Neuronal stem cell (in vitro differentiated cells): ENCODE measurements at regions not wholly inside any gene's neighbourhood (a gene's known extent, or its start where the extent isn't known, plus 50 kb on each side); places are given as distances from the start of the nearest gene placed in this dataset.

Experiments
- DNase-seq: peaks from one replicate; pipeline ENCODE4 v3.0.0-alpha.2; 2013; ENCODE audit warnings: low spot score
- H2AFZ ChIP-seq: one replicate; pipeline ENCODE4 v1.6.1; 2013; ENCODE audit warnings: mild to moderate bottlenecking, low read length, inconsistent platforms
- H2AK5ac ChIP-seq: 2 replicates; pipeline ENCODE4 v1.6.1; 2013; ENCODE audit warnings: low read depth, mild to moderate bottlenecking, inconsistent platforms, low read length, moderate library complexity, mixed read lengths
- H2BK120ac ChIP-seq: 2 replicates; pipeline ENCODE4 v1.6.1; 2013; ENCODE audit warnings: low read depth, mild to moderate bottlenecking, inconsistent platforms, low read length, moderate library complexity, mixed read lengths
- H2BK12ac ChIP-seq: one replicate; pipeline ENCODE4 v1.6.1; 2013; ENCODE audit warnings: low read length, inconsistent platforms
- H2BK15ac ChIP-seq: 2 replicates; pipeline ENCODE4 v1.6.1; 2013; ENCODE audit warnings: mild to moderate bottlenecking, low read length, inconsistent platforms, mixed read lengths
- H2BK5ac ChIP-seq: one replicate; pipeline ENCODE4 v1.6.1; 2013; ENCODE audit warnings: inconsistent platforms, mild to moderate bottlenecking, low read length, moderate library complexity
- H3K14ac ChIP-seq: one replicate; pipeline ENCODE4 v1.6.1; 2013; ENCODE audit warnings: low read length, inconsistent platforms
- H3K18ac ChIP-seq: 2 replicates; pipeline ENCODE4 v1.6.1; 2013; ENCODE audit warnings: low read length, inconsistent platforms
- H3K23ac ChIP-seq: 2 replicates; pipeline ENCODE4 v1.6.1; 2013; ENCODE audit warnings: low read depth, mild to moderate bottlenecking, mixed read lengths, low read length, inconsistent platforms; ENCODE audit not compliant: poor library complexity
- H3K27ac ChIP-seq: replicated peaks from 3 replicates; pipeline ENCODE4 v1.5.1; 2013; ENCODE audit warnings: low read length, inconsistent platforms
- H3K27me3 ChIP-seq, 3 experiments: 2 replicates each; pipeline ENCODE4 v1.6.1; 2013; ENCODE audit warnings: low read length in 3 of 3, mild to moderate bottlenecking in 2 of 3, inconsistent platforms in 1 of 3, low read depth in 1 of 3, mixed read lengths in 1 of 3, moderate library complexity in 1 of 3; ENCODE audit not compliant: control insufficient read depth in 3 of 3, insufficient read depth in 3 of 3
- H3K36me3 ChIP-seq, 2 donors: replicated peaks in 1 of 2; 2 replicates each; pipeline ENCODE4 v1.6.1; 2013; ENCODE audit warnings: low read length in 2 of 2; ENCODE audit not compliant: control insufficient read depth in 2 of 2, insufficient read depth in 2 of 2
- H3K4ac ChIP-seq: 2 replicates; pipeline ENCODE4 v1.6.1; 2013; ENCODE audit warnings: inconsistent platforms, mild to moderate bottlenecking, low read length, moderate library complexity
- H3K4me1 ChIP-seq, 2 donors: 1 replicate in 1 of 2; 2 replicates in 1 of 2; pipeline ENCODE4 v1.6.1; 2013; ENCODE audit warnings: low read length in 2 of 2, low read depth in 1 of 2; ENCODE audit not compliant: control insufficient read depth in 2 of 2, insufficient read depth in 1 of 2
- H3K4me2 ChIP-seq: one replicate; pipeline ENCODE4 v1.6.1; 2013; ENCODE audit warnings: mild to moderate bottlenecking, low read length, inconsistent platforms; ENCODE audit not compliant: insufficient read depth, poor library complexity, severe bottlenecking
- H3K4me3 ChIP-seq, 2 donors: 2 replicates each; pipeline ENCODE4 v1.5.1; 2013; ENCODE audit warnings: low read length in 2 of 2, mild to moderate bottlenecking in 2 of 2, inconsistent platforms in 1 of 2, moderate library complexity in 1 of 2
- H3K79me1 ChIP-seq: one replicate; pipeline ENCODE4 v1.6.1; 2013; ENCODE audit warnings: low read depth, mild to moderate bottlenecking, inconsistent platforms, low read length, moderate library complexity
- H3K9ac ChIP-seq: one replicate; pipeline ENCODE4 v1.6.1; 2013; ENCODE audit warnings: mild to moderate bottlenecking, low read depth, low read length, inconsistent platforms; ENCODE audit not compliant: poor library complexity
- H3K9me3 ChIP-seq, 2 donors: replicated peaks in 1 of 2; 2 replicates each; pipeline versions ENCODE3 to v1.6.1; 2013; ENCODE audit warnings: low read length in 2 of 2, mild to moderate bottlenecking in 2 of 2, inconsistent platforms in 1 of 2, low read depth in 1 of 2, mixed read lengths in 1 of 2, moderate library complexity in 1 of 2; ENCODE audit not compliant: control insufficient read depth in 2 of 2, insufficient read depth in 1 of 2
- H4K8ac ChIP-seq: one replicate; pipeline ENCODE4 v1.6.1; 2013; ENCODE audit warnings: low read depth, mild to moderate bottlenecking, inconsistent platforms, low read length, moderate library complexity
- H4K91ac ChIP-seq: one replicate; pipeline ENCODE4 v1.6.1; 2013; ENCODE audit warnings: low read length, low read depth, mild to moderate bottlenecking, inconsistent platforms; ENCODE audit not compliant: poor library complexity
- WGBS, 2 donors: extraction: QIAGEN DNeasy Blood & Tissue Kit; methylation state at CpG; one replicate each; pipeline ENCODE4 v1.1.7; 2013; ENCODE audit warnings: missing lambda C conversion rate in 2 of 2, mixed read lengths in 1 of 2; ENCODE audit not compliant: insufficient read length in 2 of 2, insufficient replicate concordance in 1 of 2; ENCODE audit errors: extremely low coverage in 2 of 2; 5-methylcytosine and 5-hydroxymethylcytosine counted together

- no peak overlapping the region for H3K27ac ChIP-seq
- no peaks in the 10 kb centered on the region for H3K27me3 ChIP-seq
- no peak overlapping the region for H4K91ac ChIP-seq
- H3K18ac ChIP-seq, result no peak overlapping the region
- H3K4me1 ChIP-seq, result peaks cover 0 to 1% of the 10 kb centered on the region in 2 donors
- H3K4ac ChIP-seq, result no peak overlapping the region
- no peak overlapping the region for H2BK12ac ChIP-seq
- H2BK15ac ChIP-seq, result no peak overlapping the region
- H3K79me1 ChIP-seq, result no peaks in the 10 kb centered on the region
- no peak overlapping the region for H3K4me2 ChIP-seq
- no peak overlapping the region for H3K14ac ChIP-seq
- no peak for DNase-seq
- no peak overlapping the region for H2AFZ ChIP-seq
- H3K36me3 ChIP-seq, result no peaks in the 10 kb centered on the region
- WGBS, 2 donors, result no CpG with 5 or more reads among the region's 3 CpGs
- H4K8ac ChIP-seq, result no peak overlapping the region
- H3K4me3 ChIP-seq, result no peak overlapping the region
- H3K23ac ChIP-seq, result no peak overlapping the region
- no peak overlapping the region for H2AK5ac ChIP-seq
- no peaks in the 10 kb centered on the region for H3K9me3 ChIP-seq
- H3K9ac ChIP-seq, result no peak overlapping the region
- no peak overlapping the region for H2BK5ac ChIP-seq
- H2BK120ac ChIP-seq, result no peak overlapping the region
Measured at GRCh38 chr5:144644317-144644716, 473.6 kb downstream of the KCTD16 start.

DNA sequence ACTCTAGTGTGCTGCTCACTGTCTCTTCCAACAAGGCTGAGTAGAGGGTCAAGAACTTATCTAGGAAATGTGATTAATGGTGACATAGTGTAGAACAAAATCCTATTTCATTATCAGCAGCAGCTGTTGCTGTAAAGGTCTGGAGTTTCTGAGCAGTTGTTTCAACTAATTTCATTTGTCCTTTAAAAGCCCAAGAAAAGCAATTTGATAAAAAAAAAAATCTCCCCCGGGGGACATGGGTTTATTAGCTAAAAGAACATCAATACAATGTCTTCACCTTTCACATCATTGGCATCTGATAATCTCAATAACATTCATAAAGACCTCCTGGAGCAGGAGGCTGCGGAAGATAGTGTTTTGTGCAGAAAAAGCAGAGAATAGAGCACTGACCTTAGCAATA lies 468.1 kb downstream of the KCTD16 start:
- DNase-seq, result no peak
- H3K36me3 ChIP-seq, result no peaks in the 10 kb centered on the region
- H3K27me3 ChIP-seq, result no peaks in the 10 kb centered on the region
- no peak overlapping the region for H3K4me2 ChIP-seq
- no CpG with 5 or more reads among the region's 2 CpGs for WGBS, 2 donors
- H2BK12ac ChIP-seq, result no peak overlapping the region
- no peak overlapping the region for H3K23ac ChIP-seq
- no peak overlapping the region for H3K4ac ChIP-seq
- H3K9ac ChIP-seq, result no peak overlapping the region
- no peak overlapping the region for H3K4me3 ChIP-seq
- no peak overlapping the region for H2AFZ ChIP-seq
- H3K9me3 ChIP-seq, result peaks cover 0 to 3% of the 10 kb centered on the region in 2 donors
- no peak overlapping the region for H2AK5ac ChIP-seq
- no peak overlapping the region for H4K8ac ChIP-seq
- H2BK120ac ChIP-seq, result no peak overlapping the region
- no peaks in the 10 kb centered on the region for H3K79me1 ChIP-seq
- H4K91ac ChIP-seq, result no peak overlapping the region
- H2BK15ac ChIP-seq, result no peak overlapping the region
- H2BK5ac ChIP-seq, result no peak overlapping the region
- H3K18ac ChIP-seq, result no peak overlapping the region
- no peak overlapping the region for H3K27ac ChIP-seq
- H3K4me1 ChIP-seq, result no peaks in the 10 kb centered on the region
- no peak overlapping the region for H3K14ac ChIP-seq

- Histone ChIP-seq H3K27ac (no peak overlapping the region), H2AK5ac (no peak overlapping the region), H2BK15ac (no peak overlapping the region), H3K4me1 (no peaks in the 10 kb centered on the region), H3K14ac (no peak overlapping the region), H3K4me3 (no peak overlapping the region), H3K36me3 (no peaks in the 10 kb centered on the region), H3K23ac (no peak overlapping the region), H3K4me2 (no peak overlapping the region), H3K9ac (no peak overlapping the region), H4K91ac (no peak overlapping the region), H2BK5ac (no peak overlapping the region), H3K4ac (no peak overlapping the region), H3K9me3 (peaks cover 3 to 14% of the 10 kb centered on the region in 2 donors), H4K8ac (no peak overlapping the region), H3K27me3 (no peaks in the 10 kb centered on the region), H2BK120ac (no peak overlapping the region), H3K79me1 (no peaks in the 10 kb centered on the region), H3K18ac (no peak overlapping the region), H2BK12ac (no peak overlapping the region), H2AFZ (no peak overlapping the region)
- no peak for DNase-seq
- no CpG with 5 or more reads among the region's 2 CpGs for WGBS, 2 donors
Measured at GRCh38 chr5:144634138-144634537, 463.5 kb downstream of the KCTD16 start.

GRCh38 chr5:144598451-144599068 lies 427.9 kb downstream of the KCTD16 start:
- H2AK5ac ChIP-seq, result no peak overlapping the region
- DNase-seq, result no peak
- no peaks in the 10 kb centered on the region for H3K36me3 ChIP-seq
- H3K4me1 ChIP-seq, result peaks cover 0 to 5% of the 10 kb centered on the region in 2 donors
- H3K23ac ChIP-seq, result no peak overlapping the region
- H3K4me2 ChIP-seq, result no peak overlapping the region
- no peak overlapping the region for H3K4ac ChIP-seq
- H2BK5ac ChIP-seq, result no peak overlapping the region
- H2AFZ ChIP-seq, result no peak overlapping the region
- no peak overlapping the region for H3K9ac ChIP-seq
- WGBS, 2 donors, result no CpG with 5 or more reads among the region's 30 CpGs
- H2BK15ac ChIP-seq, result no peak overlapping the region
- no peaks in the 10 kb centered on the region for H3K9me3 ChIP-seq
- no peak overlapping the region for H3K14ac ChIP-seq
- no peak overlapping the region for H3K18ac ChIP-seq
- H3K27ac ChIP-seq, result no peak overlapping the region
- H3K4me3 ChIP-seq, result no peak overlapping the region
- no peak overlapping the region for H2BK120ac ChIP-seq
- H3K27me3 ChIP-seq, result no peaks in the 10 kb centered on the region
- H4K91ac ChIP-seq, result no peak overlapping the region
- H3K79me1 ChIP-seq, result no peaks in the 10 kb centered on the region
- H4K8ac ChIP-seq, result no peak overlapping the region
- H2BK12ac ChIP-seq, result no peak overlapping the region
